ENCODE measurements at regions not wholly inside any gene's neighbourhood (a gene's known extent, or its start where the extent isn't known, plus 50 kb on each side); places are given as distances from the start of the nearest gene placed in this dataset.

- Histone ChIP-seq H3K36me3 (no peaks in the 10 kb centered on the region), H3K4me1 (no peaks in the 10 kb centered on the region), H3K9me3 (no peaks in the 10 kb centered on the region), H3K27ac (no peak overlapping the region), H3K27me3 (no peaks in the 10 kb centered on the region), H3K4me3 (replicated peaks in 1 of 3) (no peak overlapping the region)
- intact Hi-C loops (cut with DNase I): no loop called here
- TF ChIP-seq POLR2A (IDR thresholded peaks at IDR 0.05) (no peak), CTCF (IDR thresholded peaks at IDR 0.05) (no peak)
- peak; percentile 58 to 81 for DNase-seq
- 55 to 65% methylated on average over 10 of the region's 10 CpGs for WGBS, 2 donors
Measured at GRCh38 chr2:12649602-12650400, 66.9 kb upstream of the TRIB2 start.

- Histone ChIP-seq H3K4me1 (no peaks in the 10 kb centered on the region), H3K27me3 (no peaks in the 10 kb centered on the region)
- TF ChIP-seq CTCF (IDR thresholded peaks at IDR 0.05) (no peak), POLR2A (IDR thresholded peaks at IDR 0.05) (no peak)
Measured at GRCh38 chr2:12651641-12652040, 65.1 kb upstream of the TRIB2 start.

GRCh38 chr2:12652723-12653122, 64.0 kb upstream of the TRIB2 start:
- WGBS, 2 donors: 87 to 88% methylated on average over 8 to 9 of the region's 9 CpGs
- Histone ChIP-seq H3K27ac (no peak overlapping the region), H3K27me3 (no peaks in the 10 kb centered on the region), H3K9me3 (no peaks in the 10 kb centered on the region), H3K4me1 (no peaks in the 10 kb centered on the region), H3K36me3 (no peaks in the 10 kb centered on the region), H3K4me3 (replicated peaks in 1 of 3) (no peak overlapping the region)
- TF ChIP-seq CTCF (IDR thresholded peaks at IDR 0.05) (no peak), POLR2A (IDR thresholded peaks at IDR 0.05) (no peak)
- intact Hi-C loops (cut with DNase I): no loop called here
- DNase-seq: no peak

More at GRCh38 chr2:12651641-12652040, 65.1 kb upstream of the TRIB2 start:
- 81 to 88% methylated on average over 8 of the region's 8 CpGs for WGBS, 2 donors
- DNase-seq: no peak
- H3K9me3 ChIP-seq: no peaks in the 10 kb centered on the region
- H3K36me3 ChIP-seq: no peaks in the 10 kb centered on the region
- H3K27ac ChIP-seq: no peak overlapping the region
- intact Hi-C loops (cut with DNase I): no loop called here
- no peak overlapping the region for H3K4me3 ChIP-seq (replicated peaks in 1 of 3)

- Histone ChIP-seq H3K27ac (no peak overlapping the region), H3K36me3 (no peaks in the 10 kb centered on the region), H3K4me3 (replicated peaks in 1 of 3) (no peak overlapping the region), H3K9me3 (no peaks in the 10 kb centered on the region), H3K4me1 (no peaks in the 10 kb centered on the region), H3K27me3 (no peaks in the 10 kb centered on the region)
- WGBS, 2 donors: 79 to 84% methylated on average over 6 of the region's 6 CpGs
- TF ChIP-seq POLR2A (IDR thresholded peaks at IDR 0.05): no peak
- no peak for TF ChIP-seq CTCF (IDR thresholded peaks at IDR 0.05)
- intact Hi-C loops (cut with DNase I): no loop called here
- no peak for DNase-seq
Measured at GRCh38 chr2:12657560-12657959, 59.2 kb upstream of the TRIB2 start.

- 96 to 97% methylated on average over 3 of the region's 3 CpGs for WGBS, 2 donors
- Histone ChIP-seq H3K36me3 (no peaks in the 10 kb centered on the region), H3K4me3 (replicated peaks in 1 of 3) (no peak overlapping the region), H3K27ac (no peak overlapping the region), H3K27me3 (no peaks in the 10 kb centered on the region), H3K4me1 (no peaks in the 10 kb centered on the region), H3K9me3 (no peaks in the 10 kb centered on the region)
- TF ChIP-seq POLR2A (IDR thresholded peaks at IDR 0.05) (no peak), CTCF (IDR thresholded peaks at IDR 0.05) (no peak)
- intact Hi-C loops (cut with DNase I): no loop called here
- DNase-seq: no peak
Measured at GRCh38 chr2:12658310-12658945, 58.3 kb upstream of the TRIB2 start.
